ENCODE measurements at regions not wholly inside any gene's neighbourhood (a gene's known extent, or its start where the extent isn't known, plus 50 kb on each side); places are given as distances from the start of the nearest gene placed in this dataset.

DNA sequence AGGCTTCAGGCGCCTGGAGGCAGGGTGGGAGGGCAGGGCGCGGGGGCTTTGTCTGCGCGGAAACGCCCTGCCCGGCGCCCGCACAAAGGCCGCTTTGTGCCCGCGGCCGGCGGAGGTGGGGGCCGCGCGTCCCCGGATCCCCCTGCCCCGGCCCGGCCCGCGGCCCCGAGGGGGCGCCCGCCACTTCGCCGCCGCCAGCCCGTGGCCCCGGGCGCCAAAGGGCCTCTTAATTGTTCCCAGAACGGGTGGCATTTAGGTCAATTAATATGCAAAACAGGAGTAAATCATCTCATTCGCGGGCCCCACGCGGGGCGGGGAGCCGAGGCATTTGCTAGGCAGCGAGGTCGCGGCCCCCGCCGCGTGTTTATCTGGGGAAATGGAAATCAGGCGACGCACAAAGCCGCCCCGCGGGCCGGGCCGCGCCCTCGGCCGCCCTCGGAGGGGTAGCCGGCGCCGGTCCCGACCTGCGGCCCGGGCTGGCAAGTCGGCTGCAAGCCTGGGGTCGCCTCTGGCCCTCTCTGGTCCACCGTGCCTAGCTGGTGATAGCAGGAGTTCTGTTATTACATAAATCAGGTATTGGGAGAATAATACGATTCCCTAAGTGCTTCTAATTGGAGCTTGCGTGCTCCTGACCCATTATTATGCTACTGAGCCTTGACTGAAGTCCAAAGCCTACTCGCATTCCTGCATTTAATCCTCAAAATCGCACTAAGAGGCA, 148.2 kb upstream of the GLI2 start:
- TF ChIP-seq, protein P1, sequence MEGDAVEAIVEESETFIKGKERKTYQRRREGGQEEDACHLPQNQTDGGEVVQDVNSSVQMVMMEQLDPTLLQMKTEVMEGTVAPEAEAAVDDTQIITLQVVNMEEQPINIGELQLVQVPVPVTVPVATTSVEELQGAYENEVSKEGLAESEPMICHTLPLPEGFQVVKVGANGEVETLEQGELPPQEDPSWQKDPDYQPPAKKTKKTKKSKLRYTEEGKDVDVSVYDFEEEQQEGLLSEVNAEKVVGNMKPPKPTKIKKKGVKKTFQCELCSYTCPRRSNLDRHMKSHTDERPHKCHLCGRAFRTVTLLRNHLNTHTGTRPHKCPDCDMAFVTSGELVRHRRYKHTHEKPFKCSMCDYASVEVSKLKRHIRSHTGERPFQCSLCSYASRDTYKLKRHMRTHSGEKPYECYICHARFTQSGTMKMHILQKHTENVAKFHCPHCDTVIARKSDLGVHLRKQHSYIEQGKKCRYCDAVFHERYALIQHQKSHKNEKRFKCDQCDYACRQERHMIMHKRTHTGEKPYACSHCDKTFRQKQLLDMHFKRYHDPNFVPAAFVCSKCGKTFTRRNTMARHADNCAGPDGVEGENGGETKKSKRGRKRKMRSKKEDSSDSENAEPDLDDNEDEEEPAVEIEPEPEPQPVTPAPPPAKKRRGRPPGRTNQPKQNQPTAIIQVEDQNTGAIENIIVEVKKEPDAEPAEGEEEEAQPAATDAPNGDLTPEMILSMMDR (tag by site-specific recombination; IDR thresholded peaks at IDR 0.05) = no peak
- TF ChIP-seq, protein P2, sequence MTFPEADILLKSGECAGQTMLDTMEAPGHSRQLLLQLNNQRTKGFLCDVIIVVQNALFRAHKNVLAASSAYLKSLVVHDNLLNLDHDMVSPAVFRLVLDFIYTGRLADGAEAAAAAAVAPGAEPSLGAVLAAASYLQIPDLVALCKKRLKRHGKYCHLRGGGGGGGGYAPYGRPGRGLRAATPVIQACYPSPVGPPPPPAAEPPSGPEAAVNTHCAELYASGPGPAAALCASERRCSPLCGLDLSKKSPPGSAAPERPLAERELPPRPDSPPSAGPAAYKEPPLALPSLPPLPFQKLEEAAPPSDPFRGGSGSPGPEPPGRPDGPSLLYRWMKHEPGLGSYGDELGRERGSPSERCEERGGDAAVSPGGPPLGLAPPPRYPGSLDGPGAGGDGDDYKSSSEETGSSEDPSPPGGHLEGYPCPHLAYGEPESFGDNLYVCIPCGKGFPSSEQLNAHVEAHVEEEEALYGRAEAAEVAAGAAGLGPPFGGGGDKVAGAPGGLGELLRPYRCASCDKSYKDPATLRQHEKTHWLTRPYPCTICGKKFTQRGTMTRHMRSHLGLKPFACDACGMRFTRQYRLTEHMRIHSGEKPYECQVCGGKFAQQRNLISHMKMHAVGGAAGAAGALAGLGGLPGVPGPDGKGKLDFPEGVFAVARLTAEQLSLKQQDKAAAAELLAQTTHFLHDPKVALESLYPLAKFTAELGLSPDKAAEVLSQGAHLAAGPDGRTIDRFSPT (tag by site-specific recombination; IDR thresholded peaks at IDR 0.05) = no peak
- TF ChIP-seq ZNF239 (tag by site-specific recombination; IDR thresholded peaks at IDR 0.05) = no peak
- no peak for TF ChIP-seq KLF16 (tag by site-specific recombination; IDR thresholded peaks at IDR 0.05)
- TF ChIP-seq, protein P3, sequence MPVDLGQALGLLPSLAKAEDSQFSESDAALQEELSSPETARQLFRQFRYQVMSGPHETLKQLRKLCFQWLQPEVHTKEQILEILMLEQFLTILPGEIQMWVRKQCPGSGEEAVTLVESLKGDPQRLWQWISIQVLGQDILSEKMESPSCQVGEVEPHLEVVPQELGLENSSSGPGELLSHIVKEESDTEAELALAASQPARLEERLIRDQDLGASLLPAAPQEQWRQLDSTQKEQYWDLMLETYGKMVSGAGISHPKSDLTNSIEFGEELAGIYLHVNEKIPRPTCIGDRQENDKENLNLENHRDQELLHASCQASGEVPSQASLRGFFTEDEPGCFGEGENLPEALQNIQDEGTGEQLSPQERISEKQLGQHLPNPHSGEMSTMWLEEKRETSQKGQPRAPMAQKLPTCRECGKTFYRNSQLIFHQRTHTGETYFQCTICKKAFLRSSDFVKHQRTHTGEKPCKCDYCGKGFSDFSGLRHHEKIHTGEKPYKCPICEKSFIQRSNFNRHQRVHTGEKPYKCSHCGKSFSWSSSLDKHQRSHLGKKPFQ (tag by site-specific recombination; IDR thresholded peaks at IDR 0.05) = no peak
- no peak for TF ChIP-seq HOXD13 (CRISPR knock-in tag; IDR thresholded peaks at IDR 0.05; ENCODE audit: borderline replicate concordance)
- TF ChIP-seq ZSCAN30 (tag by site-specific recombination; IDR thresholded peaks at IDR 0.05) = no peak
- TF ChIP-seq ZFP37 (tag by site-specific recombination; IDR thresholded peaks at IDR 0.05) = no peak
- no peak for TF ChIP-seq ZNF274 (IDR thresholded peaks at IDR 0.05; ENCODE audit: low read length)
- TF ChIP-seq ZNF274 (tag by site-specific recombination; IDR thresholded peaks at IDR 0.05; ENCODE audit: borderline replicate concordance) = no peak
